ENCODE measurements at regions not wholly inside any gene's neighbourhood (a gene's known extent, or its start where the extent isn't known, plus 50 kb on each side); places are given as distances from the start of the nearest gene placed in this dataset.

DNA sequence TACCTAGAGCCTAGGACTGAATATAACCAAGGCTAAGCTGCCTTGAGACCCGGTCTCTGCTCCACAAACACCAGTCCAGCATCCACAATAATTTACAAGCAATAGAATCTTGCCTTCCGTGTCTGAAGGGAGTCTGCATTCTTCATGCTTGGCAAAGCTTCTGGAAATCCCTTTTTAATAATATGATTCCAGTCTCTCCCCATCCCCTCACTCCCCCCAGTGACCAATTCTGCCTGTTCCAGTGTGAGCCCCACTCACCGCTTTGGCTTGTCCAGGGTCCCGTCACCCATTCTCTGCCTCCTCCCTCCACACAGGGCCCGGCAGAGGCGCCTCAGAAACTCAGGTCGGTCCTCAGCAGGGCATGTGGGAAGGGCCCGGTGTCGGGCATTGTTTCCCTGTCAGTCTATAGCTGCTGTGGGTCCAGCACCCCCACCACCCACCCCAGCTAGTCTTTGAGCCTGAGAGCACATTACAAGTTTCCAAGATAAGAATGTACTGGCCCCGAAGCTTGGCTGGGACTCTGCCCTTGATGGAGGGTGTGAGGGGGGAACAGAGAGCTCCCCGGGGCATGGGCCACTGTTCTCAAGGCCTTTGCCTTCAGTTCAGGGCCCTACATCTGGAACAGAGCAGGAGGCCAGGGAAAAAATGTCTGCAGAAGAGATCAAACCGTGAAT lies 129.7 kb upstream of the MYCN start:
- intact Hi-C loops (cut with DNase I; ENCODE audit: low total_unique reads) (no loop called here), in situ Hi-C loops (cut with MboI; ENCODE audit: low sequenced_read_pairs in 4 of 4) (no loop called here)
- no peak overlapping the region for H3K27ac ChIP-seq
- ATAC-seq (no peak), DNase-seq (no peak)
- no peaks in the 10 kb centered on the region for H3K4me1 ChIP-seq
- no peak overlapping the region for H3K4me3 ChIP-seq
- H3K9me3 ChIP-seq = no peaks in the 10 kb centered on the region
- H3K36me3 ChIP-seq = no peaks in the 10 kb centered on the region
- H3K27me3 ChIP-seq = no peaks in the 10 kb centered on the region
- TF ChIP-seq, protein P1, sequence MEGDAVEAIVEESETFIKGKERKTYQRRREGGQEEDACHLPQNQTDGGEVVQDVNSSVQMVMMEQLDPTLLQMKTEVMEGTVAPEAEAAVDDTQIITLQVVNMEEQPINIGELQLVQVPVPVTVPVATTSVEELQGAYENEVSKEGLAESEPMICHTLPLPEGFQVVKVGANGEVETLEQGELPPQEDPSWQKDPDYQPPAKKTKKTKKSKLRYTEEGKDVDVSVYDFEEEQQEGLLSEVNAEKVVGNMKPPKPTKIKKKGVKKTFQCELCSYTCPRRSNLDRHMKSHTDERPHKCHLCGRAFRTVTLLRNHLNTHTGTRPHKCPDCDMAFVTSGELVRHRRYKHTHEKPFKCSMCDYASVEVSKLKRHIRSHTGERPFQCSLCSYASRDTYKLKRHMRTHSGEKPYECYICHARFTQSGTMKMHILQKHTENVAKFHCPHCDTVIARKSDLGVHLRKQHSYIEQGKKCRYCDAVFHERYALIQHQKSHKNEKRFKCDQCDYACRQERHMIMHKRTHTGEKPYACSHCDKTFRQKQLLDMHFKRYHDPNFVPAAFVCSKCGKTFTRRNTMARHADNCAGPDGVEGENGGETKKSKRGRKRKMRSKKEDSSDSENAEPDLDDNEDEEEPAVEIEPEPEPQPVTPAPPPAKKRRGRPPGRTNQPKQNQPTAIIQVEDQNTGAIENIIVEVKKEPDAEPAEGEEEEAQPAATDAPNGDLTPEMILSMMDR (IDR thresholded peaks at IDR 0.05 in 4 of 5, conservative IDR thresholded peaks at IDR 0.05 in 1 of 5) = no peak
- no peak for TF ChIP-seq POLR2A (IDR thresholded peaks at IDR 0.05)

DNA sequence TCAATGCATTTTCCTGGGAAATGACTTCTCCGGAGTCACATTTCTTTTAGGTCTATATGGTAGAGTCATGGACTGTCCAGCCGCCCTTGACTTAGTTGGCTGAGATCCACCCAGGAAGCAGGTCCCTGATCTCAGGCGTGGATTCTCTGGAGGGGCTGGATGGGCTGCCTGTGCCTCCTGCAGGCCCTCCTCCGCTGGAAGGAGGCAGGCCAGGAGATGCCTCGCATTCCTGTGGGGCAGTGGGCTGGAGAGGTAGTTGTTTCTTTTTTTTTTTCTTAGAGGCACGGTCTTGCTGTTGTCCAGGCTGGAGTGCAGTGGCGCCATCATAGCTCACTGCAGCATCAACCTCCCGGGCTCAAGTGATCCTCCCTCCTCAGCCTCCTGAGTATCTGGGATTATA lies 129.0 kb upstream of the MYCN start:
- no peak for TF ChIP-seq POLR2A (IDR thresholded peaks at IDR 0.05)
- TF ChIP-seq, protein P1 (IDR thresholded peaks at IDR 0.05 in 4 of 5, conservative IDR thresholded peaks at IDR 0.05 in 1 of 5) = no peak
- H3K4me1 ChIP-seq = no peaks in the 10 kb centered on the region
- DNase-seq (no peak), ATAC-seq (no peak)
- intact Hi-C loops (cut with DNase I; ENCODE audit: low total_unique reads) = no loop called here
- no peaks in the 10 kb centered on the region for H3K36me3 ChIP-seq
- H3K27ac ChIP-seq = no peak overlapping the region
- in situ Hi-C loops (cut with MboI; ENCODE audit: low sequenced_read_pairs in 4 of 4) = no loop called here
- no peaks in the 10 kb centered on the region for H3K27me3 ChIP-seq
- H3K9me3 ChIP-seq = no peaks in the 10 kb centered on the region
- no peak overlapping the region for H3K4me3 ChIP-seq

DNA sequence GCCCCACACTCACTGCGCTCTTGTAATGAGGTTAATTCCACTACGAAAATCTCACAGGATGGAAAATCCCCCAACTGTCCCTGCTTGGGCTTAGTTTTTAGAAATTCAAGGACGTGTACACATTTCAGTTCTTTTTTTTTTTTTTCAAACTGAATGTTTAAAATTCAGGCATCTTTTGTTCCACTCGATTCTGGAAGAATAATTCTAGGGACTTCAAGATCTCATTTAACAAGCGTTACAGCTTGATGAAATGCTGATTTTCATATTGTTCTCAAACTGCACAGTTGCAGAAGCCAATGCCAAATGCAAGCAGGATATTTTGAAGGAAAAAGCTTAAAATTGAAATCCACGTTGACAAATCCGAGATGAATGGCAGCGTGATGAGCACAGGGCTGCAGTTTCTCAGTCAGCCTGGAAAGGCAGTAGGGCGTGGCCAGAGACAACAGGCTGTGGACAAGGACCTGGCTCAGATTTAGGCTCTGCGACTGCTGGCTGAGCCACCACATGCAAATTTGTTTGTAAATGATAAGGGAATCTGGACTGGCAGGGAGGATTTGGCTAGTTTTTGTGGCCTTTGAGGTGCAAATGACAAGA lies 128.1 kb upstream of the MYCN start:
- DNase-seq (no peak), ATAC-seq (no peak)
- H3K4me3 ChIP-seq = no peak overlapping the region
- H3K36me3 ChIP-seq = no peaks in the 10 kb centered on the region
- no peaks in the 10 kb centered on the region for H3K4me1 ChIP-seq
- intact Hi-C loops (cut with DNase I; ENCODE audit: low total_unique reads) = no loop called here
- no peaks in the 10 kb centered on the region for H3K9me3 ChIP-seq
- no peak for TF ChIP-seq POLR2A (IDR thresholded peaks at IDR 0.05)
- TF ChIP-seq, protein P1 (IDR thresholded peaks at IDR 0.05 in 4 of 5, conservative IDR thresholded peaks at IDR 0.05 in 1 of 5) = no peak
- in situ Hi-C loops (cut with MboI; ENCODE audit: low sequenced_read_pairs in 4 of 4) = no loop called here
- H3K27me3 ChIP-seq = no peaks in the 10 kb centered on the region
- H3K27ac ChIP-seq = no peak overlapping the region

DNA sequence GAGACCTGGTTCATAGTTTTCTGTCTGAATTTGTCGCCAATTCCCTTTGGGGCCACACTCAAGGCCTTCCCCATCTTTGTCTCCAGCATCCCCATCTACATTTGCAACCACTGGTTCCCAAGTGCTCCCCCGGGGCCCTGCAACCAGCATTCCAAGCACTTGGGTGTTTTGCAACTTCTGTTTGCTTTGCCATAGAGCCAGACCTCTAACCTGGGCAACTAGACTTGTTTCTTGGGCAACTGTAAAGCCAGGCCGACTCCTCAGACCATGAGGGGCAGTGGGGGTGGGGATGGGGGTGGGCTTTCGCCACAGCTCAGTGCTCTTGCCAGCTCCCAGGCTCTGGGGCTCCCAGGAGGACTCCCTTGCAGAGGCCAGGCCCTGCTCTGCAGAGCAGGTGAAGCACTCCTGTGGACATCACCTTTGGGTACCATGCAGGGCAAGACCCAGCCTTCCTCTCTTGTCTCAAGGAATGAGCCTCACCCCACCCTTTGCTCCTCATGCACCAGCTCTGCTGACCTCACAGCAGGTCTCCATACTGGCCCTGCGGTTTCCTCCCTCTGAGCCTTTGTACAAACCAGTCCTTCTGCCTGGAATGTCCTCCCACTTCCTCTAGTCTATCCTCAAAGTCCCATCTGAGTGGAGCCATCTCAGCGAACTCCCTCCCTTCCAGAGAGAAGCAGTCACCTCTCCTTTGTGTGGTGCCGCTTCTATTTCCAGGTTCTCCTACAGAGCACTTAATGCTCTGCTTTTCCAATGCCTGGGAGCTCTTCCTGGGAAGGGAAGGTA lies 126.7 kb upstream of the MYCN start:
- DNase-seq = no peak
- in situ Hi-C loops (cut with MboI; ENCODE audit: low sequenced_read_pairs in 4 of 4) = no loop called here
- H3K4me1 ChIP-seq = no peaks in the 10 kb centered on the region
- ATAC-seq = no peak
- no peaks in the 10 kb centered on the region for H3K36me3 ChIP-seq
- TF ChIP-seq, protein P1 (IDR thresholded peaks at IDR 0.05 in 4 of 5, conservative IDR thresholded peaks at IDR 0.05 in 1 of 5) = no peak
- no peak for TF ChIP-seq POLR2A (IDR thresholded peaks at IDR 0.05)
- no peak overlapping the region for H3K27ac ChIP-seq
- H3K4me3 ChIP-seq = no peak overlapping the region
- intact Hi-C loops (cut with DNase I; ENCODE audit: low total_unique reads) = no loop called here
- H3K27me3 ChIP-seq = no peaks in the 10 kb centered on the region
- H3K9me3 ChIP-seq = no peaks in the 10 kb centered on the region
